NCI-H82 treated with DMSO at 0.1 percent for 48 hours (cell line): ENCODE measurements at regions not wholly inside any gene's neighbourhood (a gene's known extent, or its start where the extent isn't known, plus 50 kb on each side); places are given as distances from the start of the nearest gene placed in this dataset.

ENCODE experiments used
- DNase-seq: peaks from one replicate; lab custom pipeline; 2025; ENCODE audit not compliant: unreplicated experiment; lab: John Stamatoyannopoulos, UW

- DNase-seq = no peak
Observed at GRCh38 chr7:21214657-21215056, 213.2 kb upstream of the SP4 start.

DNA sequence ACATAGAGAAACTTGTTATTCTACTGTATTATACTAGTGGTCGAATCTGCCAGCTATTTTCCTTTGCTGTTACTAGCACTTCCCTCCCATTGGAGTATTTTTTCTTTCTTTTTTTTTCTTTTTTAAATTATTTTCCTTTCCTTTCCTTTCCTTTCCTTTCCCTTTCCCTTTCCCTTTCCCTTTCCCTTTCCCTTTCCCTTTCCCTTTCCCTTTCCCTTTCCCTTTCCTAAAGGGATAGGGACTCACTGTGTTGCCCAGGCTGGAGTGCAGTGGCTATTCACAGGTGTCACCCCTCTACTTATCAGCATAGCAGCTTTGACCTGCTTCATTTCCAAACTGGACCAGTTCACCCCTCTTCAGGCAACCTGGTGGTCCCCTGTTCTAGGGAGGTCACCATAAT is 212.6 kb upstream of the SP4 start:
- no peak for DNase-seq

DNA sequence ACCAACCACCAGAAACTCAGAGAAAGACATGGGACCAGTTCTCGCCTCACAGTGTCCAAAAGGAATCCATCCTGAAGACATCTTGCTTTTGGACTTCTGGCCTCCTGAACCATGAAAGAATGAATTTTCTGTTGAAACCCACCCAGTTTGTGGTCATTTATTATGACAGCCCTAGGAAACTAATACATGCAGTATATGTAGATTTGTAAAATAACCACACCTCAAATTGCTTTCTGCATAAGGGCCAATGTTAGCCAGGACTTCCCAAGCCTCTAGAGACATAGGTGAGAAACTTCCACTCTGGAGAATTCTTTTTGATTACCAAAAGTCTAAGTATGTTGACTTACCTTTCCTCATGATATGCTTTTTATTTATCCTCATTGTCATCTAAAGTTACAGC is 210.5 kb upstream of the SP4 start:
- no peak for DNase-seq

GRCh38 chr7:21218155-21218554 is 209.7 kb upstream of the SP4 start:
- no peak for DNase-seq

- no peak for DNase-seq
Observed at GRCh38 chr7:21221130-21221529, 206.8 kb upstream of the SP4 start.

DNA sequence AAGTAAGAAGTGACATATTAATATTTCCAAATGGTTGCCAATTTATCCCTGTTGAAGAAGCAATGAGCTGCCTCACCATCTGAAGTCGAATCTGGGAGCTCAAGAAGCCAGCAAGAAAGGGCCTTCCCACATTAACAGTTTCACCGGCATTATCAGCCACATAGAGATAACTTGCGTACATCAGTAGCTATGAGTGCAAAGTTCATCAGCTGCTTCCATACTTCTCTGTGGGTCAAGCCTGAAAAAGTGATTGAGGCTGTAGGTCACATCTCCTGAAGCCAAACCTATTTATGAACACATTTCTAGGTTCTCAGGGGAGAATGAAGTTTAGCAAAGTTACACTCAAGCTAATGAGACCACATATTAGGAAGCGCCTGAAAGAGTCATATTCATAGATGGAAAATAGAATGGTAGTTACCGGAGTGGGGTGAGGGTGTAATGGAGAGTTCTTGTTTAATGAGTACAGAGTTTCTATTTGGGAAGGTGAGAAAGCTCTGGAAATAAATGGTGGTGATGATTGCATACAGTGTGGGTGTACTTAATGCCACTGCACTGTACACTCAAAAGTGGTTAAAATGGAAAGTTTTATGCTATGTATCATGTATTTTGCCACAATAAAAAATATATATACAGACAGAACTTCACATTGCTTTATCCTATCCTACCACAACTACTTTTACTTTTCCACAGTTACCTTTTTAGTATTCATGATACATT is 189.3 kb upstream of the SP4 start:
- no peak for DNase-seq

DNA sequence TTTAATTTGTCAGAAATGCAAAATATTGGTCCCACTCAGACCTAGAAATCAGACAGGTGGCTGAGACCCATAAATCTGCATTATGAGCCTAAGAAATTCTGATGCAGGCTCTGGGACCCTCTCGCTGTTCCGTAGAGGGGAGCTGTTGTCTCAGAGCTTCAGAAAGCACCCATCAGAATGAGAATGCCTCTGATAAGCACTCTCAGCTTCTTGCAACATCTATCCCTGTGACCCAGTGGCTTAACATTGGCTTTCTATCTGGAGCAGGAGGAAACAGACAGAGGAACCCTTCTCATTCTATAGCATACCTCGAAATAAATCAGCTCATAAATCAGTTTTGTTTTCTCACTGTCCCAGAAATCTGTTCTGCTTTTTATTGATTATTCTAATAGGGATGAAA is 184.6 kb upstream of the SP4 start:
- DNase-seq = no peak

GRCh38 chr7:21251151-21251800 is 176.6 kb upstream of the SP4 start:
- DNase-seq = no peak

DNA sequence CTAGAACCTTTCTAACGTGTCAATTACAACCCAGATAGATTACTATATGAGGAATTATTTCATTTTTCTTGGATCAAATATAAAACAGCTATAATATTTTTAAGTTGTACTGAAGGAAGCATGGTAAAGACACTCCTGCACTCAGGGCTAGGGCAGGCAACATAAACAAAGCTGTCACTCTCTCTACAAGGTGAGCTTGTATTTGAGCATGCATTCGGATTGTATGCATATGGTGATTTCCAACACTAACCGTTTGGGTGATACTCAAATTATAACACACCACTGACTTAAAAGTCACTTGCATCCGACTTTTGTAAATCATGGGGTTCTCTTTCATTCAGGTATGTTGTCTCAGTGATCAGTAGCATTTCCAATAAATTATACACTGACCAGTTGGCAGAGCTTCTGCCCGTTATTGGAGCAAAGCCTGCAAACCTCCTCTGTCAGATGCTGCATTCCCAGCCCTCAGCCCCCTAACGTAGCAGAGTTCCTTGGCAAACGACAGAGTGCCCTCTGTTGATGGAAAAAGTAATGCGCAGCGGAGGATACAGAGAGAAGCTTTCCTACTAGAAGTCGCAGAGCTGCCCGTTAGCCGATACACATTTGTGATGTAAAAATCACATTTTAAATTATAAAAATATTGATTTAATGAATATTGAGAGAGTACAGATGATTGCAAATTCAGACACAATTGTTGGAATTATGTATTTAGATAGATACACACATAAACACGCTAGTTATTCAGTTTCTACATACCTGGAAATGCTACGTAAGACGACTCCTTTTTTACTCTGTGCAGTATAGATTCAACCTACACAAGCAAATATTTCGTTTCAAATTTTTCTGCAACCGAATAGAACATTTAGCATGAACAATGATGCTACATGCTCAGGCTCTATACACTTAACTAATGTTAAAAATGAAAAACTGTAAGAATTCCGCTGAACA is 173.9 kb upstream of the SP4 start:
- DNase-seq = peak; percentile 50

DNA sequence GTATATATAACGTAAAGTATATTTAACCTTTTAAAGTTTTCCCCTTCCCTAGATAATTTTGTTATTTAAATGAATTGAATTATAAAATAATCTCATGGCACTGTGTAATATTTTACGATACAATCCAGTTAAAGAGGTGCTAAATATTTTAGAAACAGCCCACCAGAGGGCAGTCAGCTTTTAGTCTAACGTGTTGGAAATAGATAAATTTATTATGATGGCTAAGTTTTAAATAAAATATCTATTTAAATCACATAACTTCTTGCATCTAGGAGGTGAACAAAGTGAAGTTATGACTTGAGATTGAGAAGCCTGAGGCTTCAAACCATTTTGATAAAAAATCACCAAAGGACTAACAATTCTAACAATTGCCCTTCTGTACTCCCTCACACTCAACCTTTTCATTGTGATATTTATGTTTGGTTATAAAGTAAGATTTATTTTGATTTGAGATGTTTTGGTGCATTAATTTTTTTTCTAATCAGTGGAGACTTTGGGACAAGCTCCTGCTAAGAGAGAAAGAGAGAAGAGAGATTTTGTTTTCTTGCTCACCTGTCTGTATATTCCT is 171.5 kb upstream of the SP4 start:
- no peak for DNase-seq

- no peak for DNase-seq
Observed at GRCh38 chr7:21260939-21261338, 166.9 kb upstream of the SP4 start.

DNA sequence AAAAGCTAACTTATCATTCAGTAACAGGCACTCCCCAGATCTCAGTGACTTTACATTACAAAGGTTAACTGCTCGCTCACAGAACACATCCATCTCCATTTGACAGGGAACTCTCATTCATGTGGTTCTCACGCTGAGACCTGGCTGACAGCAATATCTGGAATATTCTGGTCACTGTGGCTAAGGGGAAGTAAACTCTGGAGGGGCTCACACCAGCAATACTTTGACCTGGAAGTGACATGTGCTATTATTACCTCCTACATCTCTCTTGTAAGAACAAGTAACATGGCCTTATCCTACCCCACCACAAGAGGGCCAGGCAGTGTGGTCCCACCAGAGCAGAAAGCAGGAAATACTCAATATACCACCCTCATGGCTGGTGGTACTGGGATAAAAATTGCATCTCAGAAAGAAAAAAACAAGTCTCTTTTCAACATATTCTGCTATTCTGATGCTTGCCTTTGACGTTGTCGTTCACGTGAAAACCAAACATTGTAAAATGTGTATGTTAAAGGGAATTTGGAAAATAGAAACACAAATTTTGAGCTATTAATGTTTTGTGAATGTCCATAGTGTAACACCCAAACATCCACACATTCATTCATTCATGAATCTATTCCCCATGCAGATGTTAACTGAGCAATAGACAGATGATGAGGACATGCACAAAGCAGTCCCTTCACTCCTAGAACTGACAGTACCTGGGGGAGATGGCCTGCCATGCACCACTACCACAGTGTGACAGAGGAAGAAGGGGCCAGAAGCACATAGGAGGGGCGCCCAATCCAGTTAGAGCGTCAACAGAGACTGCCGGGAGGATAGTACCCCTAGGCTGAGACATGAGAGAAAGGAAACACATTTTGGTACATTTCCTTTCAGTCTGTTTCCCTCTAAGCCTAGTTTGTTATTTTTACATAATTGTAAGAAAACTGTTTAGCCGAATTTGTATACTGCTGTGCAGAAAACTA is 166.0 kb upstream of the SP4 start:
- DNase-seq = peak; percentile 40

GRCh38 chr7:21269021-21269420 is 158.9 kb upstream of the SP4 start:
- peak; percentile 96 for DNase-seq

- DNase-seq = no peak
Observed at GRCh38 chr7:21276471-21277035, 151.3 kb upstream of the SP4 start.

DNA sequence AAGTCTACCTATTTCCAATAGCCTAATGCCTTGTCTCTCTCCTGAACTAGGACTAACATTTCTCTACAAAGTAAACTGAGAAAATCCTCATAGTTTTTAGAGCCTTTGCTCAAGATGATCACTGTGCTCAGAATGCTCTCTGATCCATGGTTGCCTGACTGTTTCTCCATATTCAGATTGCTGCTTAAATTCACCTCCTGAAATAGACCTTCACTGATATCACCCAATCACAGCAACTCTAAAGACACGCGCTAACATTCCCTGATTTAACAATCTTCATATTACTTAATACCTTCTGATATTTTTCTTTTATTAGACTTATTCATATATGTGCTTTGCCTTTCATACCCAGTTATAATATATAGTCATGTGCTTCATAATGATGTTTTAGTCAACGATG is 148.9 kb upstream of the SP4 start:
- no peak for DNase-seq

GRCh38 chr7:21281193-21281592 is 146.7 kb upstream of the SP4 start:
- no peak for DNase-seq

DNA sequence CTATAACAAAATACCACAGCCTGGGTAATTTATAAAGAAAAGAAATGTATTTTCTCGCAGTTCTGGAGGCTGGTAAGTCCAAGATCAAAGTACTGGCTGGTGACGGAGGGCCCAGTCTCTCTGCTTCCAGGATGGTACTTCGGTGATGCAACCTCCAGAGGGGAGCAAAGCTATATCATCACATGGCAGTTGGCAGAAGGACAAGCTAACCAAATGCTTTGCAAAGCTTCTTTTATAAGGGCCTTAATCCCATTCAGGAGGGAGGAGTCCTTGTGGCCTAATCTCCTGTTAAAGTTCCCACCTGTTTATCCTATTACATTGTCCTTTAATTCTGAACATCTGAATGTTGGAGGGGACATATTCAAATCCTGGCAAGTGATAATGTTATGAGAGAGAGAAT is 134.1 kb upstream of the SP4 start:
- peak; percentile 90 for DNase-seq

DNA sequence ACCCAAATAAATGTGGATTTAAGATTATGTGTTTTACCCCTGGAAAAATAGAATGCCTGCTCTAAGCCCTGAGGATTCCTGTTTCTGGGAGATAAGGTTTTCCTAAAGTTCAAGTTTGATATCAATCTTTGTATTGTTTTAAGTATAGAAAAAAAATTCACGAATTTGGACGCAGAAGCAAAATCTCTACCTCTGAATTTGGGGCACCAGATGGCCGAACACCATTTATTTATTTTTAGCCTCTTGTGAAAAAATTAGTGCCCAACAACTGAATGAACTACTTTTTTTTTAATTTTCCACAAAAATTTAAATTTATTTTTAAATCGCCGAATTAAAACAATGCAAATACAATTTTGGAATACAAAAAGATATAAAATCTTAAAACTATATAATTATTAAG is 128.1 kb upstream of the SP4 start:
- no peak for DNase-seq

DNA sequence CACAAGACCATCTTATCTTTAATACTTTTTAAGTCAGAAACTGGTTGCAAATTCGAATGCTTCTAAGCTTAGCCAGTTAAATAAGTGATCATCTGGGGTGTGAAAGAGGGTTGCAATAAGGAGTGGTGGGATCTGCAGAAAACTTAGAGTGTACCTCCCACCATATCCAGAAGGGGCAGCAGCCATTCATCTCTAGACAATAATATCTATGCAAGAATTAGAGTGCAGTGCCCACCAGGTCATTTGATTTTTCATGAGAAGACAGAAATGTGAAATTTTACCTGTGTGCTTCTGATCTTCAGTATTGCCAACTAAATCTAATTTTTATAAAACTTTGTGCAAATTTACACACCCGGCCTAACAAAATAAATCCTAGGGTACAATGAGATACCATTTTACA is 127.2 kb upstream of the SP4 start:
- DNase-seq = no peak

DNA sequence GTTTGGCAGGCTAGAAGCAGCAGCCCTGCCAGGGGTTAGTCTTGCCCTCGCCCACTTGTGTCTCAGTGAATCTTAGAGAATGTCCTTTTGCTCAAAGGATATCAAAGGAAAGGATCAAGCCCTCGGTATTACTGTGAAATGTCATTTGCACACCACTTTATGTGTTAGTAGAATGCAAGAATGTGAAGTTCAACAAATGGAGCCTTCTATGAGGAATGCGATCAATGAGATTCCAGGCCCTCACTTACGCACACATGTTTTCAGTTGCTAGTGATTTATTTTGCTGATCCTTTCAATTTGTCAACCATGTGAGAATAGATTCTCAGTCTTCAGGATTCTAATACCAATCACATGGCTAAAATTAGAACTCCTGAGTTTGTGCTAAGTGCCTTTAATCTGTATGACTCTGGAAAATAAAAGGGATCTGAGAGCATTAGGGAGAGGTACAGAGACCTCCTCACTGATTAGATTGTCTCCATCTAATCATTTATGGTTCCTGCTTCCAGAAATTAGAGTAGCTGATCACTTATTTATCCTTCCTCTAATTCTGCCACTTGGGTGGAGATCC is 123.0 kb upstream of the SP4 start:
- peak; percentile 82 for DNase-seq
